IMR-90 (cell line): ENCODE measurements at regions not wholly inside any gene's neighbourhood (a gene's known extent, or its start where the extent isn't known, plus 50 kb on each side); places are given as distances from the start of the nearest gene placed in this dataset.

Source experiments
- ATAC-seq: fragments of 200-7000 bp; cut with Tn5 transposase; 2 replicates; pipeline ENCODE4 v1.9.1; 2020; ENCODE audit warnings: low read depth, mild to moderate bottlenecking, moderate library complexity
- BruUV-seq: library from RNA; stranded (reverse); fragments of 400-500 nt; replicated peaks from 2 replicates; lab custom pipeline; 2021; lab: Mats Ljungman, UMichigan
- CTCF ChIA-PET: fragments of 300-600 bp; formaldehyde crosslinking; extraction: SDS; loops from one replicate; lab custom pipeline; 2021; ENCODE audit warnings: antibody characterized with exemption; lab: Yijun Ruan, JAX
- POLR2A ChIA-PET: fragments of 300-600 bp; sonication (Branson Sonifier 250); formaldehyde crosslinking; loops from one replicate; lab custom pipeline; 2022; ENCODE audit warnings: antibody characterized with exemption; ENCODE audit not compliant: unreplicated experiment; lab: Charles Lee
- DNase-seq: peaks from one replicate; pipeline ENCODE4 v3.0.0; 2013
- H2AFZ ChIP-seq: replicated peaks from 2 replicates; pipeline ENCODE3; 2013; ENCODE audit warnings: low read length, mild to moderate bottlenecking; ENCODE audit not compliant: poor library complexity
- H2AK5ac ChIP-seq: 2 replicates; pipeline ENCODE4 v1.6.1; 2013; ENCODE audit warnings: low read depth, low read length, inconsistent platforms
- H2AK9ac ChIP-seq: replicated peaks from 2 replicates; pipeline ENCODE3; 2013; ENCODE audit warnings: mild to moderate bottlenecking, low read depth, low read length, moderate library complexity; ENCODE audit not compliant: poor library complexity
- H2BK120ac ChIP-seq: 2 replicates; pipeline ENCODE4 v1.6.1; 2013; ENCODE audit warnings: low read depth, low read length, inconsistent platforms
- H2BK15ac ChIP-seq: 3 replicates; pipeline ENCODE4 v1.6.1; 2013; ENCODE audit warnings: low read depth, low read length, inconsistent platforms
- H2BK20ac ChIP-seq: 2 replicates; pipeline ENCODE4 v1.6.1; 2013; ENCODE audit warnings: low read depth, mild to moderate bottlenecking, inconsistent platforms, low read length, moderate library complexity
- H2BK5ac ChIP-seq: 2 replicates; pipeline ENCODE4 v1.6.1; 2013; ENCODE audit warnings: mild to moderate bottlenecking, low read depth, low read length, inconsistent platforms; ENCODE audit not compliant: poor library complexity, severe bottlenecking
- H3K14ac ChIP-seq: replicated peaks from 2 replicates; pipeline ENCODE4 v1.6.1; 2013; ENCODE audit warnings: low read depth, low read length, inconsistent platforms
- H3K18ac ChIP-seq: 2 replicates; pipeline ENCODE4 v1.6.1; 2013; ENCODE audit warnings: low read depth, low read length, control low read depth
- H3K23ac ChIP-seq: 2 replicates; pipeline ENCODE4 v1.6.1; 2013; ENCODE audit warnings: low read depth, low read length, inconsistent platforms
- H3K27ac ChIP-seq: 2 replicates; pipeline ENCODE4 v1.5.1; 2013; ENCODE audit warnings: mild to moderate bottlenecking, control low read depth, low read length; ENCODE audit not compliant: insufficient read depth
- H3K27me3 ChIP-seq: 2 replicates; pipeline ENCODE4 v1.6.1; 2013; ENCODE audit warnings: low read length; ENCODE audit not compliant: control insufficient read depth, insufficient read depth
- H3K36me3 ChIP-seq: 2 replicates; pipeline ENCODE4 v1.6.1; 2013; ENCODE audit warnings: low read length, mixed read lengths; ENCODE audit not compliant: control insufficient read depth, insufficient read depth
- H3K4ac ChIP-seq: 2 replicates; pipeline ENCODE4 v1.6.1; 2013; ENCODE audit warnings: low read depth, low read length, inconsistent platforms
- H3K4me1 ChIP-seq: 2 replicates; pipeline ENCODE4 v1.6.1; 2013; ENCODE audit warnings: low read length, mixed read lengths; ENCODE audit not compliant: control insufficient read depth, insufficient read depth
- H3K4me2 ChIP-seq: 2 replicates; pipeline ENCODE4 v1.6.1; 2013; ENCODE audit warnings: low read depth, mild to moderate bottlenecking, control low read depth, low read length, moderate library complexity
- H3K4me3 ChIP-seq: 2 replicates; pipeline ENCODE4 v1.5.1; 2013; ENCODE audit warnings: low read depth, mild to moderate bottlenecking, control low read depth, low read length, moderate library complexity; ENCODE audit not compliant: insufficient read depth
- H3K56ac ChIP-seq: 2 replicates; pipeline ENCODE4 v1.6.1; 2013; ENCODE audit warnings: low read length, inconsistent platforms; ENCODE audit not compliant: insufficient read depth; ENCODE audit errors: extremely low read depth
- H3K79me1 ChIP-seq, 2 experiments: 2 replicates each; pipeline ENCODE4 v1.6.1; 2013; ENCODE audit warnings: low read length in 2 of 2, inconsistent platforms in 1 of 2, low read depth in 1 of 2
- H3K9ac ChIP-seq: 2 replicates; pipeline ENCODE4 v1.6.1; 2013; ENCODE audit warnings: low read depth, low read length, control low read depth
- H3K9me1 ChIP-seq: 2 replicates; pipeline ENCODE4 v1.6.1; 2013; ENCODE audit warnings: low read length, inconsistent platforms; ENCODE audit not compliant: insufficient read depth
- H3K9me3 ChIP-seq: 2 replicates; pipeline ENCODE4 v1.6.1; 2013; ENCODE audit warnings: low read length; ENCODE audit not compliant: control insufficient read depth, insufficient read depth
- H4K20me1 ChIP-seq: 2 replicates; pipeline ENCODE4 v1.6.1; 2013; ENCODE audit warnings: low read length, inconsistent platforms; ENCODE audit not compliant: insufficient read depth
- H4K5ac ChIP-seq: 2 replicates; pipeline ENCODE4 v1.6.1; 2013; ENCODE audit warnings: mild to moderate bottlenecking, low read depth, low read length, control low read depth
- H4K8ac ChIP-seq, 2 experiments: 2 replicates each; pipeline ENCODE4 v1.6.1; 2013; ENCODE audit warnings: low read depth in 2 of 2, low read length in 2 of 2, control low read depth in 1 of 2, inconsistent platforms in 1 of 2
- H4K91ac ChIP-seq: 2 replicates; pipeline ENCODE4 v1.6.1; 2013; ENCODE audit warnings: low read depth, low read length, inconsistent platforms; ENCODE audit not compliant: insufficient read depth
- BHLHE40 ChIP-seq: fragments of 150-350 bp; IDR thresholded peaks from 2 replicates; pipeline ENCODE4 v1.6.1; 2016; ENCODE audit warnings: mild to moderate bottlenecking, low read depth, low read length
- CEBPB ChIP-seq: IDR thresholded peaks from 2 replicates; pipeline ENCODE4 v1.6.1; 2012; ENCODE audit warnings: low read depth, low read length, improper control_type of control experiment
- CHD1 ChIP-seq: IDR thresholded peaks from 2 replicates; pipeline ENCODE4 v1.6.1; 2012; ENCODE audit warnings: low read depth, low read length, improper control_type of control experiment
- ELK1 ChIP-seq: fragments of 150-350 bp; IDR thresholded peaks from 2 replicates; pipeline ENCODE4 v1.6.1; 2016; ENCODE audit warnings: low read depth, mild to moderate bottlenecking, low read length, moderate library complexity, borderline replicate concordance
- FOS ChIP-seq: fragments of 150-350 bp; IDR thresholded peaks from 2 replicates; pipeline ENCODE4 v1.6.1; 2016; ENCODE audit warnings: low read depth, low read length
- MAFK ChIP-seq: IDR thresholded peaks from 2 replicates; pipeline ENCODE4 v1.6.1; 2012; ENCODE audit warnings: low read depth, low read length, improper control_type of control experiment
- MAZ ChIP-seq: IDR thresholded peaks from 2 replicates; pipeline ENCODE4 v1.6.1; 2012; ENCODE audit warnings: low read depth, mild to moderate bottlenecking, low read length, improper control_type of control experiment, moderate library complexity, borderline replicate concordance
- MXI1 ChIP-seq: IDR thresholded peaks from 2 replicates; pipeline ENCODE4 v1.6.1; 2012; ENCODE audit warnings: low read depth, mild to moderate bottlenecking, low read length, moderate library complexity, borderline replicate concordance
- NFE2L2 ChIP-seq: fragments of 150-350 bp; IDR thresholded peaks from 2 replicates; pipeline ENCODE4 v1.6.1; 2016; ENCODE audit warnings: low read depth, mild to moderate bottlenecking, low read length
- POLR2A ChIP-seq: IDR thresholded peaks from 2 replicates; pipeline ENCODE4 v1.6.1; 2012; ENCODE audit warnings: mild to moderate bottlenecking, low read depth, low read length
- RCOR1 ChIP-seq: IDR thresholded peaks from 2 replicates; pipeline ENCODE4 v1.6.1; 2012; ENCODE audit warnings: mild to moderate bottlenecking, low read length, improper control_type of control experiment; ENCODE audit not compliant: insufficient replicate concordance
- USF2 ChIP-seq: fragments of 150-350 bp; IDR thresholded peaks from 2 replicates; pipeline ENCODE4 v1.6.1; 2017; ENCODE audit warnings: mild to moderate bottlenecking, antibody characterized with exemption, low read length, low read depth
- WGBS, 2 experiments: methylation state at CpG; one replicate each; pipeline versions ENCODE4 v1.1.5 to v1.1.7; 2013; ENCODE audit warnings: missing lambda C conversion rate in 2 of 2; ENCODE audit not compliant: insufficient read length in 1 of 2; ENCODE audit errors: extremely low coverage in 2 of 2; 5-methylcytosine and 5-hydroxymethylcytosine counted together
- dilution Hi-C: fragments of 300-500 bp; cut with HindIII; formaldehyde crosslinking; loops from one replicate; pipeline ENCODE4 v1.14.3; 2018; ENCODE audit warnings: low sequenced_read_pairs; ENCODE audit not compliant: unreplicated experiment
- in situ Hi-C: fragments of 300-500 bp; cut with MboI; formaldehyde crosslinking; loops from 3 replicates; pipeline ENCODE4 v1.14.3; 2019; ENCODE audit warnings: low sequenced_read_pairs, inconsistent platforms, mixed read lengths
- intact Hi-C: fragments of 100-400 bp; cut with micrococcal nuclease; formaldehyde crosslinking; loops from 2 replicates; pipeline ENCODE4 v1.10.0; 2022
- TF ChIP-seq, protein P1 (sequence below): conservative IDR thresholded peaks from 2 replicates; pipeline ENCODE4 v1.5.1; 2012; ENCODE audit warnings: mild to moderate bottlenecking, low read depth, low read length, improper control_type of control experiment

DNA sequence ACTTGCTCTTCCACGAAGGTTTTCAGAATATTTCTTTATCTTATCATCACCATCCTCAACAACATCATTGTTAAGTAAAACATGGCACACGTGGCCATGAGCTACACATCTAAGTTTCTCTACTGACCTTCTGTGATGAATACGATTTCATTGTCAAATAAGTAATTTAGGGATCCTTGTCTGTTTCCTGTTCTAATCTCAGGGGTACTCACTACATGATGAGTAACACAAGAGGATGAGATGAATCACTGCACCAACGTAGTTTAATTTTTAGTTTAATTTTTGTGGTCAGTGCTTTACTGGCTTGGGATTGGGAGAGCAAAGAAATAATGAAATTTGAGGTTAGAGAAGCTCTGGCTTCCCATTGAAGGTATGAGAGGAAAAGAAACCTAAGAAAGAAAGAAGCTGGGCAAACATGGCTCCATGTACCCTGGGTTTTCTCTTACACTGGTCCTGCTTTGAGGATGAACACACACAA lies 461.9 kb upstream of the KLF6 start:
- peaks cover 3 to 27% of the 10 kb centered on the region in 2 experiments; a peak in 2 of 4 replicates for H3K79me1 ChIP-seq
- peak overlapping the region; percentile 99 for H3K14ac ChIP-seq
- no peaks in the 10 kb centered on the region for H3K9me3 ChIP-seq
- H3K18ac ChIP-seq, result peak overlapping the region; percentile 99
- intact Hi-C loops, result loop anchor here (5.0 to 10.0 kb wide), 3 partner anchors 780 to 1052 kb away; no protein-coding TSS in a partner anchor
- no peaks in the 10 kb centered on the region for H4K20me1 ChIP-seq
- H2BK5ac ChIP-seq, result peak overlapping the region; percentile 93
- 0% methylated on average over 1 of the region's 4 CpGs; no CpG with 5 or more reads in 1 of the 2 experiments for WGBS, 2 experiments
- H2BK15ac ChIP-seq, result peak overlapping the region; percentile 92; the same call in 2 of the 3 replicates
- H3K9ac ChIP-seq, result peak overlapping the region; percentile 59
- no TSS peak for BruUV-seq
- peak; percentile 98 for DNase-seq
- ChIA-PET CTCF (interaction anchor here (0.9 to 1.1 kb wide), 2 partner anchors 98 to 517 kb away, joined by 3 read pairs; no protein-coding TSS in a partner anchor), POLR2A (interaction anchor here (0.5 kb wide), 1 partner anchor 462 kb away, joined by 4 read pairs; no protein-coding TSS in a partner anchor)
- peak; percentile 82 for ATAC-seq
- H2AK9ac ChIP-seq, result no peak overlapping the region
- H3K4me3 ChIP-seq, result peak overlapping the region; percentile 48; the same call in 1 of the 2 replicates
- peak overlapping the region; percentile 87 for H3K27ac ChIP-seq
- peak overlapping the region; percentile 93 for H2AK5ac ChIP-seq
- TF ChIP-seq BHLHE40, result peak; percentile 39; the same call in 1 of the 2 replicates
- 0 out of 2 replicates have a peak, but pooled peaks have one; percentile 0 for TF ChIP-seq CEBPB
- no peak for TF ChIP-seq NFE2L2
- TF ChIP-seq ELK1, result no peak
- TF ChIP-seq RCOR1, result no peak
- TF ChIP-seq FOS, result peak; percentile 97
- TF ChIP-seq CHD1, result no peak
- no peak for TF ChIP-seq MAFK
- TF ChIP-seq, protein P1, sequence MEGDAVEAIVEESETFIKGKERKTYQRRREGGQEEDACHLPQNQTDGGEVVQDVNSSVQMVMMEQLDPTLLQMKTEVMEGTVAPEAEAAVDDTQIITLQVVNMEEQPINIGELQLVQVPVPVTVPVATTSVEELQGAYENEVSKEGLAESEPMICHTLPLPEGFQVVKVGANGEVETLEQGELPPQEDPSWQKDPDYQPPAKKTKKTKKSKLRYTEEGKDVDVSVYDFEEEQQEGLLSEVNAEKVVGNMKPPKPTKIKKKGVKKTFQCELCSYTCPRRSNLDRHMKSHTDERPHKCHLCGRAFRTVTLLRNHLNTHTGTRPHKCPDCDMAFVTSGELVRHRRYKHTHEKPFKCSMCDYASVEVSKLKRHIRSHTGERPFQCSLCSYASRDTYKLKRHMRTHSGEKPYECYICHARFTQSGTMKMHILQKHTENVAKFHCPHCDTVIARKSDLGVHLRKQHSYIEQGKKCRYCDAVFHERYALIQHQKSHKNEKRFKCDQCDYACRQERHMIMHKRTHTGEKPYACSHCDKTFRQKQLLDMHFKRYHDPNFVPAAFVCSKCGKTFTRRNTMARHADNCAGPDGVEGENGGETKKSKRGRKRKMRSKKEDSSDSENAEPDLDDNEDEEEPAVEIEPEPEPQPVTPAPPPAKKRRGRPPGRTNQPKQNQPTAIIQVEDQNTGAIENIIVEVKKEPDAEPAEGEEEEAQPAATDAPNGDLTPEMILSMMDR, result no peak
- peak; percentile 88 for TF ChIP-seq USF2
- no peak for TF ChIP-seq MAZ
- TF ChIP-seq POLR2A, result peak; percentile 61; the same call in 1 of the 2 replicates
- TF ChIP-seq MXI1, result no peak
- peaks cover 5% of the 10 kb centered on the region for H3K9me1 ChIP-seq
- H3K4me2 ChIP-seq, result peak overlapping the region; percentile 100
- H3K23ac ChIP-seq, result peak overlapping the region; percentile 90
- dilution Hi-C loops, result no loop called here
- peak overlapping the region; percentile 86 to 97 for H4K8ac ChIP-seq
- peak overlapping the region; percentile 100 for H2BK120ac ChIP-seq
- H3K36me3 ChIP-seq, result no peaks in the 10 kb centered on the region
- H3K56ac ChIP-seq, result peak overlapping the region; percentile 94
- peak overlapping the region; percentile 82 for H2AFZ ChIP-seq
- no peaks in the 10 kb centered on the region for H3K27me3 ChIP-seq
- peak overlapping the region; percentile 99 for H3K4ac ChIP-seq
- in situ Hi-C loops, result loop anchor here (10.0 kb wide), 1 partner anchor 418 kb away; no protein-coding TSS in a partner anchor
- peak overlapping the region; percentile 100 for H2BK20ac ChIP-seq
- peaks cover 18% of the 10 kb centered on the region for H3K4me1 ChIP-seq
- peak overlapping the region; percentile 95 for H4K91ac ChIP-seq
- peak overlapping the region; percentile 91 for H4K5ac ChIP-seq
